ENCODE measurements at regions not wholly inside any gene's neighbourhood (a gene's known extent, or its start where the extent isn't known, plus 50 kb on each side); places are given as distances from the start of the nearest gene placed in this dataset.
"Not testable (repeated sequence)": the region's sequence is repeated elsewhere in the genome, so short reads cannot be mapped to it uniquely, and the experiment has no call there.

- not testable (repeated sequence) for TF ChIP-seq CTCF (conservative IDR thresholded peaks at IDR 0.05; ENCODE audit: low read length); EZH2phosphoT487 (IDR thresholded peaks at IDR 0.05; ENCODE audit: borderline replicate concordance, low read depth, low read length)
Measured at GRCh38 chr15:20343395-20344211, 198.0 kb downstream of the GOLGA6L6 start.
